H7 (cell line): ENCODE measurements at regions not wholly inside any gene's neighbourhood (a gene's known extent, or its start where the extent isn't known, plus 50 kb on each side); places are given as distances from the start of the nearest gene placed in this dataset.
"Not testable (repeated sequence)": the region's sequence is repeated elsewhere in the genome, so short reads cannot be mapped to it uniquely, and the experiment has no call there.

ENCODE experiments used
- DNase-seq: peaks from one replicate; pipeline ENCODE4 v3.0.0; 2012
- H3K27me3 ChIP-seq: 2 replicates; pipeline ENCODE4 v1.6.0; 2011; ENCODE audit warnings: mild to moderate bottlenecking, low read length; ENCODE audit not compliant: control insufficient read depth, insufficient read depth
- H3K36me3 ChIP-seq: replicated peaks from 2 replicates; pipeline ENCODE4 v1.5.1; 2011; ENCODE audit warnings: low read length; ENCODE audit not compliant: control insufficient read depth, insufficient read depth
- H3K4me3 ChIP-seq: 2 replicates; pipeline ENCODE4 v1.5.1; 2011; ENCODE audit warnings: low read depth, mild to moderate bottlenecking, control low read depth, low read length, moderate library complexity; ENCODE audit not compliant: insufficient read depth

DNA sequence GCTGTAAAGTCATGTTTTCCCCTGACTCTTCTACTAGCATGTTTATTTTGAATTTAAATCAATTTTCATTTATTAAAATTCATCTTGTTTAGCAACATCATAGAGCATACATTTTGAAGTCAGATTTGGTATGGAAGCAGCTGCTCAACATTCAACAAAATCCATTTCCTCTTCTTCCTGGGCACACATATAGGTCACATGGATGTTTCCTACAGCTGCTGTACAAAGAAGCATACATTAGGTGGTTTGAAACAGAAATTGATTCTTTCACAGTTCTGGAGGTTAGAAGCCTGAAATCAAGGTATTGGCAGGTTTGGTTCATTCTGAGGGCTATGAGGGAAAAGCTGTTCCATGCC lies 495.2 kb downstream of the RFPL4B start:
- H3K4me3 ChIP-seq = no peak overlapping the region
- DNase-seq = no peak
- no peaks in the 10 kb centered on the region for H3K36me3 ChIP-seq
- H3K27me3 ChIP-seq = no peaks in the 10 kb centered on the region

DNA sequence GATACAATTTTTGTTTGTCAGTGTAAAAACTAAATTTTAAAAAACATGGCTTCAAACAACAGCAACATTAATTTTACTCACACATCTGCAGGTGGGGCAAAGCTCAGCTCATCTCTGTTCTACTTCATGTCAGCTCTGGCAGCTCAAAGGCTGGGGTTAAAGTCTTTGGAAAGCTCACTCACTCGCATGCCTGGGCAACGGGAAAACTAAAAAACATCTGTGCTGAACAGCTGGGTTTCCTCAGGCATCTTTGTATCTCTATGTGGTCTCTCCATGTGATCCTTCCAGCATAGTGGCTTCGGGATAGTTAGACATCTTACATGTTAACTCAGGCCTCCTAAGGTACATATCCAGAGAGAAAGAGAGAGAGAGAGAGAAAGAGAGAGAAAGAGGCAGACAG lies 499.6 kb downstream of the RFPL4B start:
- Histone ChIP-seq H3K36me3 (no peaks in the 10 kb centered on the region), H3K27me3 (no peaks in the 10 kb centered on the region), H3K4me3 (no peak overlapping the region)
- DNase-seq = no peak

DNA sequence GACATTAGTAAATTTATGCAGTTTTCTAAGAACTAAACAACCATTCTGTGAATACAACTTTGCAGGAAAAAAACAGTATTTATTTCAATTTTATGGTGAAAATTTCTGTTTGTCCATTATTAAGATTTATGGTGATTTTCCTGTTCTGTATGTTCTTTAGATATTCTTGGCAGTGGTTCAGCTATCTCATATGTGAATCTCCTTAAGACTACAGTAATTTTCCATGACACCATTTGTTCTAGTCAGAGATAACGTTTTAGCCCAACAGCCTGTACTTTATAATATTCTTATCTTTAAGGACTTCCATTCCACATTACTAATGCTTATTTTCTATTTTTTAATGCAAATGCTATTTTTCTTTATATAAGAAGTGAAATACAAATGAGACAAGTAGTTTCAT lies 504.0 kb downstream of the RFPL4B start:
- no peak for DNase-seq
- Histone ChIP-seq H3K4me3 (no peak overlapping the region), H3K36me3 (no peaks in the 10 kb centered on the region), H3K27me3 (no peaks in the 10 kb centered on the region)

DNA sequence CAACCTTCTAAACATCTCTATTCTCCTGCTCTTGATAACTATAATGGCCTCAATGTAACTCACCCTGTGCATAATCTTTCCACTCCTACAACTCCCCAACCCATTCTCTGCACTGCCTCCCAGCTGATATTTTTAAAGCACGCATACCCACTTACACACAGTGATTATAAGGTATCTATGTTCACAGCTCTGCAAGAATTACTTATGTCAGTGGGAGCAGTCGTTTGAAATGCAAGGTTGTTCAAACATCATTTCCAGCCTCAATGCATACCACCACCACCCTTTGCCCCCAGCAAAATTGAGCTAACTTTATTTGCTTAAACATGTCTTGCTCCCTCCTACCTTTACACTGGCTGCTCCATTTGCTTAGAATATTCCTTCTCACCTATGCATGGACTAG lies 506.0 kb downstream of the RFPL4B start:
- H3K4me3 ChIP-seq = no peak overlapping the region
- H3K36me3 ChIP-seq = no peaks in the 10 kb centered on the region
- DNase-seq = no peak
- H3K27me3 ChIP-seq = no peaks in the 10 kb centered on the region

DNA sequence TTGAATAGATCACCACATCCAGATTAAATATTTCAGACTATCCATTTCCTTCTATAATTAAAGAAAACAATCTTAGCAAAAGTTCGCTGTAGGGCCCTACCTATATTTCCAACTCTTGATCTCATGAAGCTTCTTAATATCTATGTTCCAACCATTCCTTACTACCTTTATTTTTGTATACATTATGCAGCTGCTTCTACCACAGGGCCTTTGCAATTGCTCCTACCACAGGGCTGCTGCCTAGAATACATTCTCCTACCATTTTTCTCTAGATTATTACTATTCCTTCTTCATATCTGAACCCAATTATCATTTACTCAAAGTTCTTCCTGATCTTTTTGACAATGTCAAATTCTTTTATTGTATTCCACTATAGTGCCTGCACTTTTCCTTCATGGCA lies 516.6 kb downstream of the RFPL4B start:
- Histone ChIP-seq H3K36me3 (no peaks in the 10 kb centered on the region), H3K4me3 (no peak overlapping the region), H3K27me3 (no peaks in the 10 kb centered on the region)
- no peak for DNase-seq

DNA sequence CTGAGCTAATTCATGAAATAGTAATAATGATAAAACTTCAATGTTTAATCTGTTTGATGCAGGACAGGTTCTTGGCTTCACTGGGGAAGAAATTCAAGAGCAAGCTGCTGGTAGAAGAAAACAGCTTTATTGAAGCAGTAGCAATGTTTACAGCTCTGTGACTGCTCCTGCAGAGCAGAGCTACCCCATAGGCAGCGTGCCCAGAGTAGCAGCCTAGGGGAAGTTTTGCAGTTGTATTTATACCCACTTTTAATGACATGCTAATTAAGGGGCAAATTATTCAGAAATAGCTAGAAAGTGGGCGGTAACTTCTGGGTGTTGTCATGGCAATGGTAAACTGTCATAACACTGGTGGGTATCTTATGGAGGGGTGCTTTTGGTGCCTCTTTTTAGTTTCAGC lies 518.0 kb downstream of the RFPL4B start:
- Histone ChIP-seq H3K36me3 (no peaks in the 10 kb centered on the region), H3K4me3 (no peak overlapping the region), H3K27me3 (no peaks in the 10 kb centered on the region)
- no peak for DNase-seq

DNA sequence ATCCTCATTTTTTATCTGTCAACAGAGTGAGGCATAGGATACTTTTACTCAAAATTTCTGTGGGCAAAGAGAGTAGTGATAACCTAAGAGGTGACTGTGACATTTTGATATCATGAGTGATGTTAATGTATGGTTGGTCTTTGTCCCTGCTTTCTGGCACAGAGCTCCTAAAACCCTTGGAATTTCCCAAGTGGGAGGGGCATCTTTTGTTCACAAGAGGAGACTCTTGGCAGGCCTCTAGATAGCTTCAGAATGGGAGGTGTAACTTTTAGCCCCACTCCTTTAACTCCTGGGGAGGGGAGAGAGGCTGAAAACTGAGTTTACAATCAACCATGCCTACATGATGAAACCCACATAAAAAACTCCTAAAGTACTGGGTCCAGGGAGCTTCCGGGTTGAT lies 527.8 kb downstream of the RFPL4B start:
- Histone ChIP-seq H3K4me3 (no peak overlapping the region), H3K27me3 (no peaks in the 10 kb centered on the region), H3K36me3 (no peaks in the 10 kb centered on the region)
- DNase-seq = no peak

DNA sequence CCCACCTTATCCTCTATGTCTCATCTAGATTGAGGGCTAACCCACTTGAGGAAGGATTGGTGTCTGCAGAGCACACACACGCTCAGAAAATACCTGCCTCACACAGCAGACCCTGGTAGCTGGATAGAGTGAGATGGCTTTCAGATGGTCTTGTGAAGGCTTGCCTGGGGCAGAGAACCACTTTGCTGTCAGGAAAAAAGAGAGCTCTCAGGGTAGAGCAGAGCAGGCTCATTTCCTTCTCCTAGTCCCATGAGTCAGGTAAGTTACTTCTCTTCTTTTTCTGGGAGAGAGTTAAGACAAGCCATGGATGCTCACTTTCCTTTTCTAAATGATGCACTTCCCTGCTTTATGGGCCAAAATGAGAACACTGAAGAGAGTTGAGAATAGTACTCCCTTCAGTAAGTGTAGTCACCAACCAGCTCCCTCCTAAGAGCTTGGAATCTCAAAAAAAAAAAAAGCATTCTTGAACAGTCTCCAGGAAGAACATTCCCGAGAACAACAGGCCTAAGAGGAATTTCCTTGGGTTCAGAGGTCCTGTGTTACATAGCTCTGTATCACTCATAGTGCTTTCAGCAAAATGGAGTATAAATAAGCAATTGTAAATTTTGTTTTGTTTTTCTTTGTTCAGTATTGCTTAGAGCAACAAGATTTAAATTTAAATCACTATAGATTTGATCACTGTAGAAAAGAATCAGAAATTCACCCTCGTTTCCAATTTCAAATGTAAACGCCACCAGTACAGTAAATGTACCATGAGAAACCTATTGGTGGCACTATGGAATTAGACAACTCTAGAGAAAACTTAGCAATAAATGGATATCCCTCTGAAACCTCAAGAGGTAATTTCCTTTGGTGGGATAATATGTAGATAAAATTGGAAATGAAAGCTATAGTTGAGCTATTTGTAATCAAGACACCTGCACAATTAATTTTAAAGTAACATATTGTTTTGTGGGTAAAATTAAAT lies 530.3 kb downstream of the RFPL4B start:
- no peaks in the 10 kb centered on the region for H3K36me3 ChIP-seq

DNA sequence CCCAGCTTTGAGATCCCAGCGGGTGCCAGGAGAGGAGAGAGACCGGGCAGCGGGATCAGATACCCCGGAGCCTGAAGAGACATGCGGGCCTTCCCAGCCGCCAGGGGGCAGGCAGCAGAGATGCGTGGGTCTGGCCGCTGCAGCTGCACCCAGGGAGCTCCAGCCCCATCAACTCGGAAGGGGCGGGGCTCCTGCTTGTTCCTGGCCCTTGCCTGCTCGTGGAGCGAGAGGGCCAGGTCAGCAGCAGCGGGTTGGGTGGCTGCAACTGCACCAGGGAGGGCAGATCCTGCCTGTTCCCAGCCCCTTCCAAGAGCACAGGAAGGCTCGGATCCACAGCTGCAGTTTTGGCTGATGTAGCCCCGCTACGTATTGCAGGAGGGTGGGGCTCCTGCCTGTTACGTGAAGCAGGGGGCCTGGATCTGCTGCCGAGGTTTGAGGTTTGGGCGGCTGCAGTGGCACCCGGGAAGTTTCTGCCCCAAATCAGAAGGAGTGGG lies 532.8 kb downstream of the RFPL4B start:
- DNase-seq = peak; percentile 43
- H3K27me3 ChIP-seq = no peaks in the 10 kb centered on the region
- H3K4me3 ChIP-seq = peak overlapping the region; percentile 50
- no peaks in the 10 kb centered on the region for H3K36me3 ChIP-seq

More for the DNA sequence above, 530.3 kb downstream of the RFPL4B start:
- DNase-seq = no peak
- Histone ChIP-seq H3K27me3 (no peaks in the 10 kb centered on the region), H3K4me3 (no peak overlapping the region)

DNA sequence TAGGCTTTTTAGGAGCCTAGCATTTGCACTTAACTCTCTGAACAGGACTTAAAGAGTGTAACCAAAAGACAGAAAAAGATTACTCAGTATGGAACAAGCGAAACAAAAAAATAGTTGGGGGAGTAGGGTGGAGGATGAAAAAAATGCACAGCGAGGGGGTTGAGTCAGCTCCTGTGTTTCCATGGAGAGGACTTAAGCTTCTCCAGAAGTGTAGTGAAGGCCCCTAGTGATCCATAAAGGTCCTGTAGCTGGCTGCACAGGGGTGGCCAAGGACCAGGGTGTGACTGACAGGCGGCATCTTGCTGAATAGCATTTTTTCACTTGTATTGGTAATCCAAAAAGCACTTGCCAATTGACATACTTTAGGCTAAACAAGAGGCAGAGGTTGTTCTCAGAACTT lies 533.9 kb downstream of the RFPL4B start:
- no peak for DNase-seq
- no peaks in the 10 kb centered on the region for H3K27me3 ChIP-seq
- no peak overlapping the region for H3K4me3 ChIP-seq
- no peaks in the 10 kb centered on the region for H3K36me3 ChIP-seq

DNA sequence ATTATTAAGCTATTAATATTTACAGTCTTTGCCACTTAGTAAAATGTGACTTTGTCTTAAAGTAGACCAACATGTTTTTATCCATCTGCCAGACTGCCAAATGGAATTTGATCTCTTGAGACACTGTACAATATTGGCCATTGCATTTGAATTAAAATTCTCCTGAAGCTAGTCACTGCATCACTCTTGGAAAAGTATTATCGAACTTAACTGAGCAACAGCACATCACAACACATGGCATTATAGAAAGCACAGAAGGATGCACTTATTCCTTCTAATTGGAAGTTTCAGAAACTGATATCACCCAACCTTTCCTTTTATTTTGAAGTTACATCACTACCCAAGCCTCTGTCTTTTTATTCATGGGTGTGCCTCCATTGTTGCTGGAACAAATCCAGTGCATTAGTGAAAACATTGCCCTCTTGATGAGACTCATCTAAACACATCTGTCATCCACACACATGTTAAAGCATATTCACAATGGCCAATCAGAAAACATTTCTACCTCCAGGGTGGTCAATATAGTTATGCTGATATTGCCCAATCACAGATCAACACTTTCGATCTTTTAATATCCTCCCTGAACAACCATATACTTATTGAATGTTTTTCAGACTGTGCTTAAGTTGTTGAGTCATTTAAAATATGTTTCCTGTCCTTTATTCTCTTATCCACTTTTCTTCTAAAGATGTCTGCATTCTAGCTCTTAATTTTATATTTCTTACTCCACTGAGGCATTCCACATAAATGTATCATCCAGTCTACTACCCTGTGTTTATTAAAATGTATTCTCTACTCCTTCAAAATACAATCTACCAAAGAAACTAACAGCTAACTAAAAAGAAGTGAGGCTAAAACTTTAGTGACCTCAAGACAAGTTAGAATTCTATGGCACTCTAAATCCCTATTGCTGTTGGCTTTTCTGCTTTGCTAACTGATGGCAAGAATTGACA lies 535.0 kb downstream of the RFPL4B start:
- DNase-seq = no peak
- Histone ChIP-seq H3K36me3 (no peaks in the 10 kb centered on the region), H3K4me3 (no peak overlapping the region), H3K27me3 (no peaks in the 10 kb centered on the region)

DNA sequence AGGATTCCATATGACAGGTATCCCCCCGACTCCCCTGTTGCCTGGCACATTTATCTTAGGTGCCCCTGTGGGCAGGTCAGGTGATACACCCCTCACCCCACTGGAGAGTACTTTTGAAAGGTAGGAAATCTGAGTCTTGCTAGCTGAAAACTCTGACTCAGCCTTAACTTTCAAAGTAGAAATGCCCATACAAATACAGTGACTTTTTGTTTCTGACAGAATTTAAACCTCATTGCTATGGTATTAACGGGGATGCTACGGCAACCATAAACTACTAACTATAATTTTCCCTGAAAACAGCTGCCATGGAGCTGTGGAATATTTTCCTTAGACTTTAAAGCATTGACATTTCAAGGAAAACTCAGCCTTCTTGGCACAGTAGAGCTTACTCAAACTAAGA lies 536.0 kb downstream of the RFPL4B start:
- DNase-seq = no peak
- H3K4me3 ChIP-seq = no peak overlapping the region
- no peaks in the 10 kb centered on the region for H3K27me3 ChIP-seq
- no peaks in the 10 kb centered on the region for H3K36me3 ChIP-seq

DNA sequence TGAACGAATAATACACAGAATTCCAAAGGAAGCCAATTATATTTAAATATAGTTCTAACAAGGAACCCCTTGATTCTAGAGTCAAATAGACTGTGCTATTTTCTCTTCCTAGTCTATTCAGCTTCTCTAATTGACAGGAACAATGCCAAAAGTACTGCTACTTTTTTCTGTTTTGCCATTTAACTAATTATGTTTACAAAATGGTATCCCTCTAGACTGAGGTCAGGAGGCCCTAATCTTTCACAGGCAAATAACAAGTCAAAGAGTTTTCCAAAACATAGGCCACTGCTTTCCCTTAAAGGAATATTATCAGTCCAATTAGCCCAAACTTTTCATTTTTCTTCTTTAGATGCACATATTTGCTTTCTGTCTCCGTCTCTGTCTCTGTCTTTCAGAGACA lies 539.3 kb downstream of the RFPL4B start:
- H3K4me3 ChIP-seq = no peak overlapping the region
- no peak for DNase-seq
- H3K36me3 ChIP-seq = no peaks in the 10 kb centered on the region
- no peaks in the 10 kb centered on the region for H3K27me3 ChIP-seq

DNA sequence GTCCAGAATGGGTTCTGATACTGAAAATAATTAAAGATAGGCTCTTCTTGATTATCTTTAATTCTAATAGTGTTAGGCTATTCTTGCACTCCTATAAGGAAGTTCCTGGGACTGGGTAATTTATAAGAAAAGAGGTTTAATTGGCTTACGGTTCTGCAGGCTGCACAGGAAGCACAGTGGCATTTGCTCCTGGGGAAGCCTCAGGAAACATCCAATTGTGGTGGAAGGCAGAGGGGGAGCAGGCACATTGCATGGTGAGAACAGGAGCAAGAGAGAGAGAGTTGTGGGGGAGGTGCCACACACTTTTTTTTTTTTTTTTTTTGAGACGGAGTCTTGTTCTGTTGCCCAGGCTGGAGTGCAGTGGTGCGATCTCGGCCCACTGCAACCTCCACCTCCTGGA lies 540.3 kb downstream of the RFPL4B start:
- not testable (repeated sequence) for DNase-seq, H3K27me3 ChIP-seq, H3K36me3 ChIP-seq, H3K4me3 ChIP-seq

DNA sequence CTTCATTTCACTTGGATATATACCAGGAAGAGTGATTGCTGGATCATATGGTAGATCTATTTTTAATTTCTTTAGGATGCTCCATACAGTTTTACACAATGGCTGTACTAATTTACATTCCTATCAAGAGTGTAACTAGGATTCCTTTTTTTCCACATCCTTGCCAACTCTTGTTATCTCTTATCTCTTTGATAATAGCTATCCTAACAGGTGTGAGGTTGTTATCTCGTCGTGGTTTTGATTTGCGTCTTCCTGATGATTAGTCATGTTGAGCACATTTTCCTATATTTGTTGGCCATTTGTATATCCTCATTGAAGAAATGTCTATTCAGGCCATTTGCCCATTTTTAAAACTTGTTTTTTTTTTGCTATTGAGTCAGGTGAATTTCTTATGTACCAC lies 552.4 kb downstream of the RFPL4B start:
- Histone ChIP-seq H3K27me3 (no peaks in the 10 kb centered on the region), H3K4me3 (no peak overlapping the region), H3K36me3 (no peaks in the 10 kb centered on the region)
- DNase-seq = no peak
